HFFc6 (cell line): ENCODE measurements at regions not wholly inside any gene's neighbourhood (a gene's known extent, or its start where the extent isn't known, plus 50 kb on each side); places are given as distances from the start of the nearest gene placed in this dataset.
A peak's percentile ranks its signal among the peaks of the same experiment; 100 is the strongest.

Experiments used
- DNase-seq: peaks from one replicate; pipeline ENCODE4 v3.0.0-alpha.2; 2018
- H3K27ac Mint-ChIP-seq: 2 replicates; pipeline ENCODE4 v1.8.0; 2020; ENCODE audit warnings: mild to moderate bottlenecking, mixed read lengths
- H3K27me3 Mint-ChIP-seq: 2 replicates; pipeline ENCODE4 v1.8.0; 2021; ENCODE audit warnings: mild to moderate bottlenecking, moderate library complexity, mixed read lengths; ENCODE audit not compliant: insufficient read depth
- H3K36me3 Mint-ChIP-seq: 2 replicates; pipeline ENCODE4 v1.8.0; 2021; ENCODE audit warnings: low read depth, mixed read lengths
- H3K4me1 Mint-ChIP-seq: 2 replicates; pipeline ENCODE4 v1.8.0; 2020; ENCODE audit warnings: low read depth, mixed read lengths
- H3K4me3 Mint-ChIP-seq: 2 replicates; pipeline ENCODE4 v1.8.0; 2020; ENCODE audit warnings: mild to moderate bottlenecking, moderate library complexity, mixed read lengths
- H3K9me3 Mint-ChIP-seq: 2 replicates; pipeline ENCODE4 v1.8.0; 2020; ENCODE audit warnings: mild to moderate bottlenecking, mixed read lengths
- CTCF ChIP-seq: fragments of 200-600 bp; sonication (generic); IDR thresholded peaks from 2 replicates; pipeline ENCODE4 v1.5.0; 2021; ENCODE audit warnings: antibody characterized with exemption, mild to moderate bottlenecking

DNA sequence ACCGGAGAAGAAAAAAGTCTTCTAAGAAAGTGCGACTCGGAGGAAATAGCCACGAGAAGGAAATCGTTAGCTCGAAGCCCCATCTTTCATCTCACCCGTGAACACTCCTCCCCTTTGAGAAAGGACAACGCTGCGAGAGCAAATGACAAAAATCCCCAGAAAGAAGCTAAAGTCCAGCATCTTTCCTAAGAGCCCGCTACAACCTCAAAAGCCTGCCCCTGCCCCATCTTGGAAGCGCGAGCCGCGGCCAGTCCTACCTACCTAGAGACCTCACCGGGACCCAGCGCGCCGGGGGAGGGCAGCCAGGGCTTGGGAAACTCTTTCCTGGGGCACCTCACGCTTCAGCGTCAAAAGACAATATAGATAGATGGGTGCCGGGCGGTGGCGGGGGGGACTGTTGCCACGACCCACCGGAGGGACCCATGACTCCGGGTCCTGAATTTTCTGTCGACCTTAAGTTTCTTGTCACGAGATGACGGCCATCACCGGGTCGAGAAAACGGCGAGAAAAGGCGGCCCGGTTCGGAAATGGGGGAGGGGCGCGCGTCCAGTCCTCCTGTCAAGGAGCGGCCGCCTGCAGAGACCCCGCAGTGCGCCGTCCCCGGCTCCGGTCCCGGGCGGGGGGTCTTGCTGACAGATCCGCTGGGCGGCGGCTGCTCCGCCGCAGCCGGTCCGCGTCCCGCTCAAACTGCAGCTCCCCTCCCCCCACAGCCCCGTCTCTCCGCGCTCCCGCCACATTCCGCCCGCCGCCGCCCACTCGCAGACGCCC lies 65.9 kb downstream of the KCNRG start:
- no peak for TF ChIP-seq CTCF
- peaks cover 19% of the 10 kb centered on the region for H3K36me3 Mint-ChIP-seq
- peak overlapping the region; percentile 99 for H3K27ac Mint-ChIP-seq
- peak; percentile 18 for DNase-seq
- H3K4me3 Mint-ChIP-seq = peak overlapping the region; percentile 100
- no peaks in the 10 kb centered on the region; the same call in 1 of the 2 replicates for H3K9me3 Mint-ChIP-seq
- H3K4me1 Mint-ChIP-seq = peaks cover 51% of the 10 kb centered on the region
- H3K27me3 Mint-ChIP-seq = no peaks in the 10 kb centered on the region; the same call in 1 of the 2 replicates

GRCh38 chr13:50081679-50082425 lies 66.6 kb downstream of the KCNRG start:
- Mint-ChIP-seq H3K27ac (peak overlapping the region; percentile 99), H3K4me3 (peak overlapping the region; percentile 100), H3K4me1 (peaks cover 45% of the 10 kb centered on the region), H3K27me3 (no peaks in the 10 kb centered on the region; the same call in 1 of the 2 replicates), H3K9me3 (no peaks in the 10 kb centered on the region; the same call in 1 of the 2 replicates), H3K36me3 (peaks cover 23% of the 10 kb centered on the region)
- peak; percentile 99 for DNase-seq
- peak; percentile 33 for TF ChIP-seq CTCF

DNA sequence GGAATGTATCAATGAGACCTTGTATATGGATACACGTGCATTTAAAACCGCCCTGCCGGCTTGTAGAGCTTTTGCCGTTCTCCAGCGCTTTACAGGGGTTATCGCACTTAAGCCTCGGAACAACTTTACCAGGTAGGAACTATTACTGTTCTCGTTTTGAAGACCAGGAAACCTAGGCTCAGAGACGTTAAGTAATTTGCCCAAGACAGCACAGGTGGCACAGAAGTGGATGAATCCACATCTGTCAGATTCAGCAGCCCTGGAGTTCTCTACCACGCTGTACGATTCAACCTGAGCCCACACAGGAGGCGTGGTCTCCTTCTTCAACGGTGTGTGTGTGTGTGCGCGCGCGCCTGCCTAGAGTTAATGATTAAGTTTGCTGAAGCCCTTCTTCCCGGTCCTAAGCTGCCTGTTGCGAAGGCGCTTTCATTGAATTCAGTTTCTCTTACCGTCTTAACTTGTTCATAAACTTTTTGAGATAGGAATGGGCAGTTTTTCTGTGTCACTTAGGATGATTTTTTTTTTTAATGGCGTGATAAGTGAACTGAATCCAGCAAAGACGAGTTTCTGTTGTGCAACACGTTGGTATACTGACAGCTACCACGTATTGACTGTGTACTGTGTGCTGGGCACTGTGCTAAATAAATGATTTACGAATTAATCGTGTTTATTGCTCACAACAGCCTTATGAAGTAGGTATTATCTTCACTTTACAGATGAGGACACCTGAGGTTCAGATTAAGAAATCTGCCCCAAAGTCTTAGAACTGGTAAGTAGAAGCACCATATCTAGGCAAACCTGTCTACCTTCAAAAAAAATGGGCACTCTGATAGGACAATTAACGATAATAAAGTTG lies 67.4 kb downstream of the KCNRG start:
- TF ChIP-seq CTCF = no peak
- H3K4me1 Mint-ChIP-seq = peaks cover 37% of the 10 kb centered on the region
- H3K9me3 Mint-ChIP-seq = no peaks in the 10 kb centered on the region; the same call in 1 of the 2 replicates
- peaks cover 24% of the 10 kb centered on the region for H3K36me3 Mint-ChIP-seq
- H3K27ac Mint-ChIP-seq = peak overlapping the region; percentile 99
- DNase-seq = peak; percentile 55
- peak overlapping the region; percentile 100 for H3K4me3 Mint-ChIP-seq
- H3K27me3 Mint-ChIP-seq = no peaks in the 10 kb centered on the region; the same call in 1 of the 2 replicates

- H3K27me3 Mint-ChIP-seq = no peaks in the 10 kb centered on the region; the same call in 1 of the 2 replicates
- H3K36me3 Mint-ChIP-seq = peaks cover 19% of the 10 kb centered on the region
- peaks cover 24% of the 10 kb centered on the region for H3K4me1 Mint-ChIP-seq
- DNase-seq = peak; percentile 51
- peak overlapping the region; percentile 38; the same call in 1 of the 2 replicates for H3K27ac Mint-ChIP-seq
- H3K4me3 Mint-ChIP-seq = peak overlapping the region; percentile 79
- no peaks in the 10 kb centered on the region; the same call in 1 of the 2 replicates for H3K9me3 Mint-ChIP-seq
- peak; percentile 94 for TF ChIP-seq CTCF
Observed at GRCh38 chr13:50085063-50085462, 69.8 kb downstream of the KCNRG start.

DNA sequence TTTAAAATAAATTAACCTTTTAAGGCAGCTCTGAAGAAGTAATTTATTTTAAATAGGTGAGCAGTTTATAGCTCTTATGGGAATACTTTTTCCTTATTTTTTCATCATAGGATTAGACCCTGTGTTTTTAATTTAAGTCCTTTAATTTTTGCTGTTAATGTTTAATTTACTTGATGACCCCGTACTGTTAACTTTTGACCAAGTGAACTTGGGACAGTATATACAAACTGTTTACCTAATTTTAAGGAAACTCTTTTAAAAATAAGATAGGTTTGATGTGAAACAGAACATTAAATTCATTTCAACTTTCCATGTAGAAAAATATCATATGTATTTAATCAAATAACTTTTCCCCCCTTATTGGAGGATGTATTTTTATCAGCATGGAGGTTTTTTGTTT lies 74.4 kb downstream of the KCNRG start:
- no peaks in the 10 kb centered on the region for H3K9me3 Mint-ChIP-seq
- 0 out of 2 replicates have a peak, but pooled peaks cover 6% of the 10 kb centered on the region for H3K36me3 Mint-ChIP-seq
- no peak for TF ChIP-seq CTCF
- no peak for DNase-seq
- H3K4me3 Mint-ChIP-seq = no peak overlapping the region
- peaks cover 13% of the 10 kb centered on the region for H3K4me1 Mint-ChIP-seq
- H3K27me3 Mint-ChIP-seq = no peaks in the 10 kb centered on the region
- no peak overlapping the region for H3K27ac Mint-ChIP-seq
